Skin epidermis (tissue), 12 donors: ENCODE measurements at regions not wholly inside any gene's neighbourhood (a gene's known extent, or its start where the extent isn't known, plus 50 kb on each side); places are given as distances from the start of the nearest gene placed in this dataset.

Experiments used
- H3K27ac ChIP-seq, 21 experiments: fragments of 200-600 bp; sonication (generic) in 11 of 21; one replicate each; pipeline ENCODE4 v1.5.0; 2020; ENCODE audit warnings: mild to moderate bottlenecking in 3 of 21, inconsistent platforms in 2 of 21, moderate library complexity in 2 of 21
- H3K4me3 ChIP-seq, 7 experiments: fragments of 200-600 bp; sonication (generic) in 2 of 7; one replicate each; pipeline ENCODE4 v1.5.0; 2020; ENCODE audit warnings: inconsistent platforms in 2 of 7, mild to moderate bottlenecking in 2 of 7, moderate library complexity in 1 of 7

GRCh38 chr18:44410740-44411139 is 269.9 kb upstream of the SETBP1 start:
- Histone ChIP-seq H3K4me3 (no peak overlapping the region), H3K27ac (no peak overlapping the region)

- Histone ChIP-seq H3K4me3 (no peak overlapping the region), H3K27ac (no peak overlapping the region)
These were observed 269.3 kb upstream of the SETBP1 start for GRCh38 chr18:44411262-44411905.

- H3K4me3 ChIP-seq: no peak overlapping the region
These were observed 268.7 kb upstream of the SETBP1 start for GRCh38 chr18:44411976-44412375.

GRCh38 chr18:44423814-44424644 is 256.7 kb upstream of the SETBP1 start:
- Histone ChIP-seq H3K27ac (no peak overlapping the region), H3K4me3 (no peak overlapping the region)

More at GRCh38 chr18:44411976-44412375, 268.7 kb upstream of the SETBP1 start:
- no peak overlapping the region for H3K27ac ChIP-seq

- Histone ChIP-seq H3K4me3 (no peak overlapping the region), H3K27ac (no peak overlapping the region)
These were observed 256.0 kb upstream of the SETBP1 start for GRCh38 chr18:44424645-44425035.

GRCh38 chr18:44425161-44425560 is 255.5 kb upstream of the SETBP1 start:
- Histone ChIP-seq H3K27ac (no peak overlapping the region), H3K4me3 (no peak overlapping the region)

GRCh38 chr18:44437603-44438002 is 243.1 kb upstream of the SETBP1 start:
- H3K27ac ChIP-seq: no peak overlapping the region
- no peak overlapping the region for H3K4me3 ChIP-seq

- no peak overlapping the region for H3K4me3 ChIP-seq
- peak overlapping the region in 2 of 21 experiments; percentile 49 to 61 for H3K27ac ChIP-seq
These were observed 230.5 kb upstream of the SETBP1 start for GRCh38 chr18:44450226-44450625.

- Histone ChIP-seq H3K27ac (no peak overlapping the region), H3K4me3 (no peak overlapping the region)
These were observed 228.3 kb upstream of the SETBP1 start for GRCh38 chr18:44452346-44452745.

- no peak overlapping the region for H3K27ac ChIP-seq
These were observed 227.2 kb upstream of the SETBP1 start for GRCh38 chr18:44453505-44453904.

GRCh38 chr18:44458777-44459176 is 221.9 kb upstream of the SETBP1 start:
- H3K27ac ChIP-seq: no peak overlapping the region
- no peak overlapping the region for H3K4me3 ChIP-seq

More at GRCh38 chr18:44453505-44453904, 227.2 kb upstream of the SETBP1 start:
- H3K4me3 ChIP-seq: no peak overlapping the region

GRCh38 chr18:44464398-44465180 is 216.1 kb upstream of the SETBP1 start:
- H3K4me3 ChIP-seq: no peak overlapping the region
- H3K27ac ChIP-seq: no peak overlapping the region

- Histone ChIP-seq H3K27ac (no peak overlapping the region), H3K4me3 (no peak overlapping the region)
These were observed 215.3 kb upstream of the SETBP1 start for GRCh38 chr18:44465381-44465841.

GRCh38 chr18:44466997-44467396 is 213.7 kb upstream of the SETBP1 start:
- Histone ChIP-seq H3K27ac (no peak overlapping the region), H3K4me3 (no peak overlapping the region)

GRCh38 chr18:44467718-44468117 is 213.0 kb upstream of the SETBP1 start:
- H3K27ac ChIP-seq: no peak overlapping the region
- no peak overlapping the region for H3K4me3 ChIP-seq

GRCh38 chr18:44473394-44474066 is 207.2 kb upstream of the SETBP1 start:
- no peak overlapping the region for H3K4me3 ChIP-seq

GRCh38 chr18:44474067-44474411 is 206.6 kb upstream of the SETBP1 start:
- no peak overlapping the region for H3K27ac ChIP-seq
- no peak overlapping the region for H3K4me3 ChIP-seq

More at GRCh38 chr18:44473394-44474066, 207.2 kb upstream of the SETBP1 start:
- H3K27ac ChIP-seq: no peak overlapping the region

- Histone ChIP-seq H3K27ac (no peak overlapping the region), H3K4me3 (no peak overlapping the region)
These were observed 206.1 kb upstream of the SETBP1 start for GRCh38 chr18:44474591-44474990.

- no peak overlapping the region for H3K4me3 ChIP-seq
- no peak overlapping the region for H3K27ac ChIP-seq
These were observed 197.9 kb upstream of the SETBP1 start for GRCh38 chr18:44482761-44483160.

- Histone ChIP-seq H3K27ac (no peak overlapping the region), H3K4me3 (no peak overlapping the region)
These were observed 185.5 kb upstream of the SETBP1 start for GRCh38 chr18:44495151-44495550.
